ENCODE measurements at regions not wholly inside any gene's neighbourhood (a gene's known extent, or its start where the extent isn't known, plus 50 kb on each side); places are given as distances from the start of the nearest gene placed in this dataset.

DNA sequence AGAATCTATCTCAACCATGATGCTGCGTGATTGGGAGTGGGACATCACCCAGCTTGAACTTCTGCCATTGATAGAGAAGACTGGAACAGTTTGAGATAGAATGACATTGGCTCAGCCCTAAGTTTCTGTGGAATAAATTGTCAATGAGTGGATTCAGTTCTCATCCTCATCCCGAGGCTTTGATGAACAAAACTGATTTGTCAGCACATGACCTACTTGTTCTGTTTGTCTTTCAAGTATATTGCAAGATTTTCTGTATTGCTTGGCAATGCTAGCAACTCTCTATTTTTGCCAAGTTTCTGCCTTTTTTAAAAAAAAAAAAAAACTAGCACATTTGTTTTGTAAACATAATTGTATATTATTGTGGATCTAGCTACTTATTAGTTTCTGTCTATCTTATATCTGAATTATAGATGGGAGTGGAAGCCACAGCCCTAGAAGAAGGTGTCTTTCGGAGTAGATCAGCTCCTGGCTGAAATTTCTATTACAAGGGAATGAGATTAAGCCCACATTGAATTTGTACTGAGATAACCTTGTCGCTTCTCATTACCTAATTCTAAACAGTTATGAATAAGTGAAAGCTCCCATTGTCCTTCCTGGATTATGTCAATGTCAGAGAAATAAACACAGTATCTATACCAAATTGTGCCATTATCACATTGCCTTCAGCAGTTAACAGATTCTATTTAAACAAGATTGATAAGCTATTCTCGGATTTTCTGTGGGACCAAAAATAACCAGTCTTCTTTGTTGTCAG is 166.1 kb downstream of the TNFSF13B start:
- TF ChIP-seq, protein P1, sequence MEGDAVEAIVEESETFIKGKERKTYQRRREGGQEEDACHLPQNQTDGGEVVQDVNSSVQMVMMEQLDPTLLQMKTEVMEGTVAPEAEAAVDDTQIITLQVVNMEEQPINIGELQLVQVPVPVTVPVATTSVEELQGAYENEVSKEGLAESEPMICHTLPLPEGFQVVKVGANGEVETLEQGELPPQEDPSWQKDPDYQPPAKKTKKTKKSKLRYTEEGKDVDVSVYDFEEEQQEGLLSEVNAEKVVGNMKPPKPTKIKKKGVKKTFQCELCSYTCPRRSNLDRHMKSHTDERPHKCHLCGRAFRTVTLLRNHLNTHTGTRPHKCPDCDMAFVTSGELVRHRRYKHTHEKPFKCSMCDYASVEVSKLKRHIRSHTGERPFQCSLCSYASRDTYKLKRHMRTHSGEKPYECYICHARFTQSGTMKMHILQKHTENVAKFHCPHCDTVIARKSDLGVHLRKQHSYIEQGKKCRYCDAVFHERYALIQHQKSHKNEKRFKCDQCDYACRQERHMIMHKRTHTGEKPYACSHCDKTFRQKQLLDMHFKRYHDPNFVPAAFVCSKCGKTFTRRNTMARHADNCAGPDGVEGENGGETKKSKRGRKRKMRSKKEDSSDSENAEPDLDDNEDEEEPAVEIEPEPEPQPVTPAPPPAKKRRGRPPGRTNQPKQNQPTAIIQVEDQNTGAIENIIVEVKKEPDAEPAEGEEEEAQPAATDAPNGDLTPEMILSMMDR (optimal IDR thresholded peaks at IDR 0.05 in 1 of 3, IDR thresholded peaks at IDR 0.05 in 1 of 3, conservative IDR thresholded peaks at IDR 0.05 in 1 of 3; ENCODE audit: extremely low read depth in 1 of 3, insufficient read depth in 2 of 3, low read length in 3 of 3), result no peak
- no peak for TF ChIP-seq EZH2 (IDR thresholded peaks at IDR 0.05; ENCODE audit: low read length)

Measured in keratinocyte (primary cell).